ENCODE measurements at regions not wholly inside any gene's neighbourhood (a gene's known extent, or its start where the extent isn't known, plus 50 kb on each side); places are given as distances from the start of the nearest gene placed in this dataset.

DNA sequence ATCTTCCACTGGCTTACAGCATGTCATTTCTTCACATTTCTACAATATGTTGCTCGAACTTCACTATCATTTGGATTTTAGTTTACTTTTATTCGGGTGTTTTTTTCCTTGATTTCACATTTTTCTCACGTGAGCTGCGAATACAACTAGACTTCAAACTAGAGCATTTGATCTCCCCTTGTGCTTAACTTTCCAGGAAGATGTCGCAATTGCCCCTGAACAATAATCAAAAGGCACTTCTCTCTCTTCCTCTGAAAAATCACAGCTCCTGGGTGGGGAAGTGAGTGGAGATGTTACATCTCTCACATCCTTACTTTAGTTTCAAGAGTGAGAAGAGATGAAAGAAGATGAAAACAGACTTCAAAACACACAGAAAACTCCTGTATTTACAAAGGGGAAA lies 587.9 kb downstream of the TBL1XR1 start:
- TF ChIP-seq, protein P1, sequence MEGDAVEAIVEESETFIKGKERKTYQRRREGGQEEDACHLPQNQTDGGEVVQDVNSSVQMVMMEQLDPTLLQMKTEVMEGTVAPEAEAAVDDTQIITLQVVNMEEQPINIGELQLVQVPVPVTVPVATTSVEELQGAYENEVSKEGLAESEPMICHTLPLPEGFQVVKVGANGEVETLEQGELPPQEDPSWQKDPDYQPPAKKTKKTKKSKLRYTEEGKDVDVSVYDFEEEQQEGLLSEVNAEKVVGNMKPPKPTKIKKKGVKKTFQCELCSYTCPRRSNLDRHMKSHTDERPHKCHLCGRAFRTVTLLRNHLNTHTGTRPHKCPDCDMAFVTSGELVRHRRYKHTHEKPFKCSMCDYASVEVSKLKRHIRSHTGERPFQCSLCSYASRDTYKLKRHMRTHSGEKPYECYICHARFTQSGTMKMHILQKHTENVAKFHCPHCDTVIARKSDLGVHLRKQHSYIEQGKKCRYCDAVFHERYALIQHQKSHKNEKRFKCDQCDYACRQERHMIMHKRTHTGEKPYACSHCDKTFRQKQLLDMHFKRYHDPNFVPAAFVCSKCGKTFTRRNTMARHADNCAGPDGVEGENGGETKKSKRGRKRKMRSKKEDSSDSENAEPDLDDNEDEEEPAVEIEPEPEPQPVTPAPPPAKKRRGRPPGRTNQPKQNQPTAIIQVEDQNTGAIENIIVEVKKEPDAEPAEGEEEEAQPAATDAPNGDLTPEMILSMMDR (IDR thresholded peaks at IDR 0.05): no peak
- no peak for TF ChIP-seq POLR2A (IDR thresholded peaks at IDR 0.05)
